GM19397 (cell line): ENCODE measurements at regions not wholly inside any gene's neighbourhood (a gene's known extent, or its start where the extent isn't known, plus 50 kb on each side); places are given as distances from the start of the nearest gene placed in this dataset.
"Not testable (repeated sequence)": the region's sequence is repeated elsewhere in the genome, so short reads cannot be mapped to it uniquely, and the experiment has no call there.

Experiments used
- ATAC-seq: cut with Tn5 transposase; IDR thresholded peaks from one replicate; pipeline ENCODE4 v1.9.1; 2021; ENCODE audit warnings: mild to moderate bottlenecking, moderate library complexity; ENCODE audit not compliant: unreplicated experiment

GRCh38 chr6:27593200-27593818, 120.4 kb upstream of the ZNF184 start:
- peak; percentile 18 for ATAC-seq

- ATAC-seq = peak; percentile 79
Observed at GRCh38 chr6:27592481-27593199, 119.7 kb upstream of the ZNF184 start.

- no peak for ATAC-seq
Observed at GRCh38 chr6:27591699-27592480, 119.0 kb upstream of the ZNF184 start.

- ATAC-seq = not testable (repeated sequence)
Observed at GRCh38 chr6:27585316-27585715, 112.4 kb upstream of the ZNF184 start.

GRCh38 chr6:27584326-27584725, 111.4 kb upstream of the ZNF184 start:
- ATAC-seq = no peak

GRCh38 chr6:27582928-27583725, 110.2 kb upstream of the ZNF184 start:
- no peak for ATAC-seq

- no peak for ATAC-seq
Observed at GRCh38 chr6:27579973-27580372, 107.1 kb upstream of the ZNF184 start.

GRCh38 chr6:27577922-27578321, 105.0 kb upstream of the ZNF184 start:
- ATAC-seq = no peak

GRCh38 chr6:27575594-27576361, 102.9 kb upstream of the ZNF184 start:
- no peak for ATAC-seq

- no peak for ATAC-seq
Observed at GRCh38 chr6:27568226-27568897, 95.5 kb upstream of the ZNF184 start.

- no peak for ATAC-seq
Observed at GRCh38 chr6:27565839-27566779, 93.2 kb upstream of the ZNF184 start.

GRCh38 chr6:27562027-27562410, 89.1 kb upstream of the ZNF184 start:
- no peak for ATAC-seq

GRCh38 chr6:27558028-27558724, 85.3 kb upstream of the ZNF184 start:
- ATAC-seq = no peak

- no peak for ATAC-seq
Observed at GRCh38 chr6:27556406-27556805, 83.5 kb upstream of the ZNF184 start.

- ATAC-seq = no peak
Observed at GRCh38 chr6:27553123-27553904, 80.4 kb upstream of the ZNF184 start.

GRCh38 chr6:27551607-27552006, 78.7 kb upstream of the ZNF184 start:
- no peak for ATAC-seq

GRCh38 chr6:27550692-27551091, 77.8 kb upstream of the ZNF184 start:
- ATAC-seq = no peak
